Skin of body (tissue), 1 donor: ENCODE measurements at regions not wholly inside any gene's neighbourhood (a gene's known extent, or its start where the extent isn't known, plus 50 kb on each side); places are given as distances from the start of the nearest gene placed in this dataset.
"Not testable (repeated sequence)": the region's sequence is repeated elsewhere in the genome, so short reads cannot be mapped to it uniquely, and the experiment has no call there.

Experiments
- DNase-seq: peaks from one replicate; lab custom pipeline; 2025; lab: John Stamatoyannopoulos, UW

- no peak for DNase-seq
These were observed 116.4 kb downstream of the EBLN2 start for GRCh38 chr3:73177827-73178226.

- DNase-seq: no peak
These were observed 118.1 kb downstream of the EBLN2 start for GRCh38 chr3:73179601-73180000.

GRCh38 chr3:73186741-73187140, 125.3 kb downstream of the EBLN2 start:
- DNase-seq: no peak

GRCh38 chr3:73187328-73187727, 125.9 kb downstream of the EBLN2 start:
- no peak for DNase-seq

- DNase-seq: peak; percentile 32
These were observed 127.2 kb downstream of the EBLN2 start for GRCh38 chr3:73188707-73189106.

- DNase-seq: no peak
These were observed 130.7 kb downstream of the EBLN2 start for GRCh38 chr3:73192036-73192738.

- not testable (repeated sequence) for DNase-seq
These were observed 132.5 kb downstream of the EBLN2 start for GRCh38 chr3:73193943-73194342.

GRCh38 chr3:73197187-73197586, 135.7 kb downstream of the EBLN2 start:
- DNase-seq: no peak

- DNase-seq: no peak
These were observed 141.6 kb downstream of the EBLN2 start for GRCh38 chr3:73203101-73203500.

GRCh38 chr3:73203633-73204032, 142.2 kb downstream of the EBLN2 start:
- DNase-seq: no peak

GRCh38 chr3:73204841-73205240, 143.4 kb downstream of the EBLN2 start:
- DNase-seq: no peak

- DNase-seq: no peak
These were observed 144.6 kb downstream of the EBLN2 start for GRCh38 chr3:73206030-73206429.

GRCh38 chr3:73207946-73208440, 146.5 kb downstream of the EBLN2 start:
- no peak for DNase-seq

- DNase-seq: no peak
These were observed 149.3 kb downstream of the EBLN2 start for GRCh38 chr3:73210759-73211158.

- DNase-seq: peak; percentile 11
These were observed 151.2 kb downstream of the EBLN2 start for GRCh38 chr3:73212683-73213082.

GRCh38 chr3:73213896-73214295, 152.4 kb downstream of the EBLN2 start:
- no peak for DNase-seq

GRCh38 chr3:73214846-73215245, 153.4 kb downstream of the EBLN2 start:
- DNase-seq: peak; percentile 52

- DNase-seq: peak; percentile 52
These were observed 153.8 kb downstream of the EBLN2 start for GRCh38 chr3:73215281-73215680.

GRCh38 chr3:73215901-73216300, 154.4 kb downstream of the EBLN2 start:
- DNase-seq: no peak

GRCh38 chr3:73216310-73216709, 154.9 kb downstream of the EBLN2 start:
- DNase-seq: no peak

GRCh38 chr3:73222126-73222525, 160.7 kb downstream of the EBLN2 start:
- DNase-seq: no peak

- no peak for DNase-seq
These were observed 163.8 kb downstream of the EBLN2 start for GRCh38 chr3:73225146-73225855.

- no peak for DNase-seq
These were observed 164.5 kb downstream of the EBLN2 start for GRCh38 chr3:73225991-73226390.
